SK-N-SH (cell line): ENCODE measurements at regions not wholly inside any gene's neighbourhood (a gene's known extent, or its start where the extent isn't known, plus 50 kb on each side); places are given as distances from the start of the nearest gene placed in this dataset.

Experiments
- CTCF ChIP-seq: fragments of 200-600 bp; sonication (generic); IDR thresholded peaks from 2 replicates; pipeline ENCODE4 v1.6.1; 2017; ENCODE audit warnings: antibody characterized with exemption, mild to moderate bottlenecking, moderate library complexity
- JUND ChIP-seq: IDR thresholded peaks from 2 replicates; pipeline ENCODE4 v1.4.0; 2012
- PBX3 ChIP-seq: IDR thresholded peaks from 2 replicates; pipeline ENCODE4; 2012
- POLR2AphosphoS5 ChIP-seq: IDR thresholded peaks from 2 replicates; pipeline ENCODE4 v1.6.1; 2012; ENCODE audit warnings: low read depth, low read length
- REST ChIP-seq: IDR thresholded peaks from 2 replicates; pipeline ENCODE4 v1.6.1; 2012; ENCODE audit warnings: mild to moderate bottlenecking, low read depth, low read length, moderate library complexity
- TAF1 ChIP-seq: IDR thresholded peaks from 2 replicates; pipeline ENCODE4 v1.6.1; 2012; ENCODE audit warnings: low read depth, mild to moderate bottlenecking, low read length, moderate library complexity, borderline replicate concordance
- USF2 ChIP-seq: fragments of 150-350 bp; IDR thresholded peaks from 2 replicates; pipeline ENCODE4 v1.6.1; 2017; ENCODE audit warnings: antibody characterized with exemption, low read length, low read depth, borderline replicate concordance
- YY1 ChIP-seq: IDR thresholded peaks from 2 replicates; pipeline ENCODE4 v1.4.0; 2012; ENCODE audit warnings: low read depth, mild to moderate bottlenecking

GRCh38 chr2:8178911-8179310 is 502.9 kb upstream of the ID2 start:
- no peak for TF ChIP-seq JUND
- no peak for TF ChIP-seq CTCF
- no peak for TF ChIP-seq YY1
- no peak for TF ChIP-seq TAF1
- TF ChIP-seq PBX3 = no peak
- TF ChIP-seq USF2 = no peak
- TF ChIP-seq REST = no peak
- no peak for TF ChIP-seq POLR2AphosphoS5
